ENCODE measurements at regions not wholly inside any gene's neighbourhood (a gene's known extent, or its start where the extent isn't known, plus 50 kb on each side); places are given as distances from the start of the nearest gene placed in this dataset.
A peak's percentile ranks its signal among the peaks of the same experiment; 100 is the strongest.

- H2AFZ ChIP-seq (ENCODE audit: low read length), result no peak overlapping the region
- DNase-seq (ENCODE audit: low read depth in 2 of 2), result peak in 1 of 2 donors; percentile 72
Measured at GRCh38 chr10:30765022-30765615, 135.6 kb upstream of the LYZL2 start.

GRCh38 chr10:30763918-30764317 lies 134.4 kb upstream of the LYZL2 start:
- H2AFZ ChIP-seq (ENCODE audit: low read length), result no peak overlapping the region
- H3K79me2 ChIP-seq (ENCODE audit: control insufficient read depth, insufficient read depth, low read length), result no peaks in the 10 kb centered on the region
- no peaks in the 10 kb centered on the region for H3K9me3 ChIP-seq (ENCODE audit: control insufficient read depth, insufficient read depth, low read depth, low read length)
- H3K4me1 ChIP-seq (ENCODE audit: control insufficient read depth, extremely low read depth, insufficient read depth, low read length), result no peaks in the 10 kb centered on the region
- H3K4me2 ChIP-seq (ENCODE audit: extremely low read depth, insufficient read depth, low read length), result no peak overlapping the region
- H3K27me3 ChIP-seq (ENCODE audit: control insufficient read depth, insufficient read depth, low read length), result no peaks in the 10 kb centered on the region
- DNase-seq (ENCODE audit: low read depth in 2 of 2), result no peak
- no peaks in the 10 kb centered on the region for H4K20me1 ChIP-seq (ENCODE audit: control insufficient read depth, extremely low read depth, insufficient read depth, low read length)
- no peak overlapping the region for H3K27ac ChIP-seq (ENCODE audit: insufficient read depth, low read length)
- TF ChIP-seq CTCF (conservative IDR thresholded peaks at IDR 0.05 in 1 of 2, IDR thresholded peaks at IDR 0.05 in 1 of 2; ENCODE audit: low read depth in 1 of 2, low read length in 2 of 2) (no peak), EZH2 (IDR thresholded peaks at IDR 0.05; ENCODE audit: low read length, missing control alignments) (no peak)
- no peaks in the 10 kb centered on the region for H3K36me3 ChIP-seq (ENCODE audit: control insufficient read depth, insufficient read depth, low read length)
- no peak overlapping the region for H3K4me3 ChIP-seq (replicated peaks in 1 of 4; ENCODE audit: control extremely low read depth in 1 of 4, insufficient read depth in 1 of 4, low read depth in 3 of 4, low read length in 4 of 4)
- no peak overlapping the region for H3K9ac ChIP-seq (ENCODE audit: insufficient read depth, low read length)

More at GRCh38 chr10:30765022-30765615, 135.6 kb upstream of the LYZL2 start:
- Histone ChIP-seq H4K20me1 (ENCODE audit: control insufficient read depth, extremely low read depth, insufficient read depth, low read length) (no peaks in the 10 kb centered on the region), H3K27ac (ENCODE audit: insufficient read depth, low read length) (no peak overlapping the region), H3K27me3 (ENCODE audit: control insufficient read depth, insufficient read depth, low read length) (no peaks in the 10 kb centered on the region), H3K4me1 (ENCODE audit: control insufficient read depth, extremely low read depth, insufficient read depth, low read length) (no peaks in the 10 kb centered on the region), H3K36me3 (ENCODE audit: control insufficient read depth, insufficient read depth, low read length) (no peaks in the 10 kb centered on the region), H3K4me2 (ENCODE audit: extremely low read depth, insufficient read depth, low read length) (no peak overlapping the region), H3K9me3 (ENCODE audit: control insufficient read depth, insufficient read depth, low read depth, low read length) (no peaks in the 10 kb centered on the region), H3K79me2 (ENCODE audit: control insufficient read depth, insufficient read depth, low read length) (no peaks in the 10 kb centered on the region), H3K9ac (ENCODE audit: insufficient read depth, low read length) (no peak overlapping the region), H3K4me3 (replicated peaks in 1 of 4; ENCODE audit: control extremely low read depth in 1 of 4, insufficient read depth in 1 of 4, low read depth in 3 of 4, low read length in 4 of 4) (no peak overlapping the region)
- TF ChIP-seq EZH2 (IDR thresholded peaks at IDR 0.05; ENCODE audit: low read length, missing control alignments) (no peak), CTCF (conservative IDR thresholded peaks at IDR 0.05 in 1 of 2, IDR thresholded peaks at IDR 0.05 in 1 of 2; ENCODE audit: low read depth in 1 of 2, low read length in 2 of 2) (no peak)

GRCh38 chr10:30762620-30763019 lies 133.1 kb upstream of the LYZL2 start:
- Histone ChIP-seq H3K27ac (ENCODE audit: insufficient read depth, low read length) (no peak overlapping the region), H3K36me3 (ENCODE audit: control insufficient read depth, insufficient read depth, low read length) (no peaks in the 10 kb centered on the region), H3K4me2 (ENCODE audit: extremely low read depth, insufficient read depth, low read length) (no peak overlapping the region), H3K27me3 (ENCODE audit: control insufficient read depth, insufficient read depth, low read length) (no peaks in the 10 kb centered on the region), H3K9me3 (ENCODE audit: control insufficient read depth, insufficient read depth, low read depth, low read length) (no peaks in the 10 kb centered on the region), H4K20me1 (ENCODE audit: control insufficient read depth, extremely low read depth, insufficient read depth, low read length) (no peaks in the 10 kb centered on the region), H3K9ac (ENCODE audit: insufficient read depth, low read length) (no peak overlapping the region), H2AFZ (ENCODE audit: low read length) (no peak overlapping the region), H3K4me1 (ENCODE audit: control insufficient read depth, extremely low read depth, insufficient read depth, low read length) (no peaks in the 10 kb centered on the region), H3K79me2 (ENCODE audit: control insufficient read depth, insufficient read depth, low read length) (no peaks in the 10 kb centered on the region), H3K4me3 (replicated peaks in 1 of 4; ENCODE audit: control extremely low read depth in 1 of 4, insufficient read depth in 1 of 4, low read depth in 3 of 4, low read length in 4 of 4) (no peak overlapping the region)
- TF ChIP-seq CTCF (conservative IDR thresholded peaks at IDR 0.05 in 1 of 2, IDR thresholded peaks at IDR 0.05 in 1 of 2; ENCODE audit: low read depth in 1 of 2, low read length in 2 of 2) (no peak), EZH2 (IDR thresholded peaks at IDR 0.05; ENCODE audit: low read length, missing control alignments) (no peak)
- DNase-seq (ENCODE audit: low read depth in 2 of 2), result no peak
